ENCODE measurements at regions not wholly inside any gene's neighbourhood (a gene's known extent, or its start where the extent isn't known, plus 50 kb on each side); places are given as distances from the start of the nearest gene placed in this dataset.

DNA sequence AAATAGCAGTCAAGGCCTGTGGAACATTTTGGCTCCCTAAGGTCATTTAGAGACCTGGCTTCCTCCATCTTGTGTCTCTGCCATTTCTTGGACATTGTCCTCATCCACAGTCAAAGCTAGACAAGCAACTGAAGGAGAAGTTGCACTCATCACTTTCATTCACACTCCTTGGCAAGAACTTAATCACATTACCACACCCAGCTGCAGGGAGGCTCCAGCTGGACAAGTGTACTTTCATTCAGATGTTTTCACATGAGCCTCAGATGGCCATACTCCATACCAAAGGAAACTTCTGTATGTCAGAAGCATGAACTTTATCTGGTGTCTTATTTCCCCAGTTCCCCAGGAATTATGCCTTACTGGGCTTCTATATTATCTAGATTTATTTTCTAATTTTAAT lies 537.4 kb downstream of the TMEM135 start:
- Histone ChIP-seq H4K20me1 (replicated peaks in 1 of 2; ENCODE audit: control insufficient read depth in 1 of 2, insufficient read depth in 2 of 2, low read length in 2 of 2) (no peaks in the 10 kb centered on the region), H4K5ac (ENCODE audit: insufficient read length, low read depth, low read length) (no peak overlapping the region), H3K9ac (replicated peaks in 1 of 4; ENCODE audit: extremely low read depth in 1 of 4, low read depth in 3 of 4, low read length in 3 of 4) (no peak overlapping the region), H2BK120ac (replicated peaks; ENCODE audit: low read depth, low read length) (no peak overlapping the region), H2BK20ac (ENCODE audit: low read length) (0 out of 2 replicates have a peak overlapping the region, but pooled peaks have one; percentile 6), H3K27me3 (replicated peaks in 1 of 4; ENCODE audit: control insufficient read depth in 3 of 4, extremely low read depth in 1 of 4, insufficient read depth in 3 of 4, low read length in 3 of 4) (no peaks in the 10 kb centered on the region), H2BK5ac (ENCODE audit: low read depth, low read length) (no peak overlapping the region), H2AK5ac (ENCODE audit: low read depth, low read length) (no peak overlapping the region), H3K23me2 (ENCODE audit: low read depth, low read length) (no peaks in the 10 kb centered on the region), H3K4ac (replicated peaks; ENCODE audit: insufficient read length, low read depth, low read length) (no peak overlapping the region), H3K4me3 (ENCODE audit: extremely low read depth in 1 of 4, insufficient read depth in 2 of 4, low read depth in 3 of 4, low read length in 4 of 4) (no peak overlapping the region), H3K27ac (ENCODE audit: low read depth, low read length) (no peak overlapping the region), H3K18ac (ENCODE audit: extremely low read depth, low read length) (no peak overlapping the region), H3K56ac (replicated peaks; ENCODE audit: insufficient read length, low read depth, low read length) (no peak overlapping the region), H2BK15ac (ENCODE audit: low read length) (no peak overlapping the region), H3K79me2 (ENCODE audit: control insufficient read depth in 1 of 2, insufficient read depth in 2 of 2, low read length in 2 of 2) (no peaks in the 10 kb centered on the region), H3K4me1 (replicated peaks in 1 of 4; ENCODE audit: control insufficient read depth in 3 of 4, insufficient read depth in 4 of 4, low read length in 3 of 4) (peaks cover 0 to 12% (median 7%) of the 10 kb centered on the region in 4 experiments; a peak in 3 of 7 replicates), H3K9me3 (ENCODE audit: insufficient read depth in 2 of 2, low read depth in 1 of 2, low read length in 1 of 2) (no peaks in the 10 kb centered on the region; a peak in 1 of 4 replicates), H2BK12ac (ENCODE audit: low read depth, low read length) (peak overlapping the region; percentile 64; the same call in 1 of the 2 replicates), H3K36me3 (ENCODE audit: control insufficient read depth in 2 of 4, insufficient read depth in 4 of 4, low read length in 3 of 4) (no peaks in the 10 kb centered on the region), H3K14ac (ENCODE audit: insufficient read length) (no peak overlapping the region), H2AFZ (ENCODE audit: low read length) (no peak overlapping the region), H4K91ac (replicated peaks; ENCODE audit: insufficient read length, low read length) (no peak overlapping the region), H4K8ac (ENCODE audit: extremely low read depth, insufficient read depth, low read length) (no peak overlapping the region), H3K79me1 (ENCODE audit: low read depth, low read length) (no peaks in the 10 kb centered on the region), H3K4me2 (ENCODE audit: insufficient read depth in 1 of 2, low read depth in 2 of 2, low read length in 2 of 2) (no peak overlapping the region), H3K23ac (ENCODE audit: insufficient read length) (no peak overlapping the region)
- ChIA-PET POLR2A (ENCODE audit: partially characterized antibody) (no interaction called here), CTCF (ENCODE audit: partially characterized antibody) (no interaction called here)
- DNase-seq (ENCODE audit: low read depth in 1 of 2, low spot score in 2 of 2), result no peak
- TF ChIP-seq CTBP2 (IDR thresholded peaks at IDR 0.05; ENCODE audit: borderline replicate concordance, insufficient read depth, insufficient read length, low read length) (no peak), HDAC6 (IDR thresholded peaks at IDR 0.05; ENCODE audit: low read depth, low read length) (no peak), BRCA1 (IDR thresholded peaks at IDR 0.05; ENCODE audit: low read depth, low read length) (no peak), RFX5 (IDR thresholded peaks at IDR 0.05; ENCODE audit: borderline replicate concordance, low read depth, low read length) (no peak), KDM4A (IDR thresholded peaks at IDR 0.05; ENCODE audit: low read depth, low read length, severe bottlenecking) (no peak), EGR1 (IDR thresholded peaks at IDR 0.05; ENCODE audit: borderline replicate concordance, low read depth, low read length) (no peak), TCF12 (IDR thresholded peaks at IDR 0.05; ENCODE audit: low read depth, low read length) (no peak)
- TF ChIP-seq, protein P1, sequence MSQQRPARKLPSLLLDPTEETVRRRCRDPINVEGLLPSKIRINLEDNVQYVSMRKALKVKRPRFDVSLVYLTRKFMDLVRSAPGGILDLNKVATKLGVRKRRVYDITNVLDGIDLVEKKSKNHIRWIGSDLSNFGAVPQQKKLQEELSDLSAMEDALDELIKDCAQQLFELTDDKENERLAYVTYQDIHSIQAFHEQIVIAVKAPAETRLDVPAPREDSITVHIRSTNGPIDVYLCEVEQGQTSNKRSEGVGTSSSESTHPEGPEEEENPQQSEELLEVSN (IDR thresholded peaks at IDR 0.05), result no peak
- FAIRE-seq, result no peak
